ENCODE measurements at regions not wholly inside any gene's neighbourhood (a gene's known extent, or its start where the extent isn't known, plus 50 kb on each side); places are given as distances from the start of the nearest gene placed in this dataset.

DNA sequence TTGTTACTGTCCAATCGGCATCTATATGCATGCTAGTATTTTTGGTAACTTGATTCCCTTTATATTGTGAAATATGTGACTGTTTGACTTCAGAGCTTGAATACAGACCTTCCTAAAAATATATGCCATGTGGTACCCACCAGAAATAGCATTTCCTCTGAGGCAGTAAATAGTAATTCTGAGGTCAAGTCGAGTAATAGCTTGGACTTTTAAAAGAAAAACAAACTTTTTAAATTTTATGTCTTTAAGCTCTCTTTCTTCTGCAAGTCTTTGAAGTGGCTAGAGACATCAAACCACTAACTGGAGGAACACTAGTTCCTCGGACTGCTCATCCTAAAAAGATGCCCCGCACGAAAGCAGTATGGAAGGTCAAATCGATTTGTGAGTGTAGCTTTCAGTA lies 396.8 kb upstream of the SLC14A2 start:
- H3K27ac Mint-ChIP-seq = no peak overlapping the region
- H3K4me3 Mint-ChIP-seq = no peak overlapping the region
- no peak for DNase-seq
- POLR2A ChIA-PET = no interaction called here
- CTCF ChIA-PET = no interaction called here
- H3K27me3 Mint-ChIP-seq = peaks cover 8% of the 10 kb centered on the region
- H3K9me3 Mint-ChIP-seq = no peaks in the 10 kb centered on the region
- H3K4me1 Mint-ChIP-seq = no peaks in the 10 kb centered on the region
- H3K36me3 Mint-ChIP-seq (ENCODE audit: low read depth) = no peaks in the 10 kb centered on the region

DNA sequence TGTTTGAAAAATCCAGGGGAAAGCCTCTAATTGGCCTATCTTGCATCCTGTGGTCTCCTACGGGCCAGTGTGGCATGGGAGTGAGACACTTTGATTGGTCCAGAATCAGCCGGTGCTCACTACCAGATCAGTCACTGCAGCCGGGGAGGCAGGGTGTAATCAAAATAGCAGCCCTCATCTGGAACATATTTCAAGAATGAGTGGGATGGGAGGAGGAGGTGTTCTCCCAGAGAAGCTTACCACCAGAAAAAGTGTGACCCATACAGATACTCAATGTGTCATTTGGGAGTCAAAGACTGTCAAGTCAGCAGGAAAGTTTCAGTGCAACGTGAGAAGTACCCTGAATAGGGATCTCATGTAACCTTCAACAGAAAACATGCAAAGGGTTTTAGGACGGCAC lies 393.9 kb upstream of the SLC14A2 start:
- no peaks in the 10 kb centered on the region for H3K36me3 Mint-ChIP-seq (ENCODE audit: low read depth)
- no peak for DNase-seq
- CTCF ChIA-PET = interaction anchor here (1.3 kb wide), 1 partner anchor 8 kb away, joined by 4 read pairs; no protein-coding TSS in a partner anchor
- POLR2A ChIA-PET = no interaction called here
- no peaks in the 10 kb centered on the region for H3K4me1 Mint-ChIP-seq
- H3K9me3 Mint-ChIP-seq = no peaks in the 10 kb centered on the region
- peaks cover 7% of the 10 kb centered on the region for H3K27me3 Mint-ChIP-seq
- no peak overlapping the region for H3K27ac Mint-ChIP-seq
- no peak overlapping the region for H3K4me3 Mint-ChIP-seq

DNA sequence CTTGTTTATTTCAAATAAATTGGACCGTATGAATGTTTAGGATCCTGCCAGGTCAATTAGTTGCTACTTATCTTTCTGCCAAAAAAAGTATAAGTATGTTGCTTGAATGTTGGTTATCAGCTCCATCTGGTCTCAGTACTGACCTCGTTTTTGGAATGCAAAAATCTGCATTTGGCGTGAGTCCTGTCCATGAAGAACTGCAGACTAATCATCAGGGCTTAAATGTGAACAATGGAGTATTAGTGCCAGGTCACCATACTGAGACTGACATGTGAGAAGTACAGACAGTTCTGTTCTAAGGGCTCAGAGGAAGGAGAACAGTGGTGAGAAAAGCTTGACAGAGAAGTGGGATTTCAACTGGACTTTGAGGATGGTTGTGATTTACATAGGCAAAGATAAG lies 393.1 kb upstream of the SLC14A2 start:
- no peak for DNase-seq
- Mint-ChIP-seq H3K4me3 (no peak overlapping the region), H3K4me1 (no peaks in the 10 kb centered on the region), H3K27ac (no peak overlapping the region), H3K36me3 (ENCODE audit: low read depth) (no peaks in the 10 kb centered on the region), H3K9me3 (no peaks in the 10 kb centered on the region), H3K27me3 (peaks cover 7% of the 10 kb centered on the region)
- CTCF ChIA-PET = interaction anchor here (1.3 kb wide), 1 partner anchor 9 kb away, joined by 4 read pairs; no protein-coding TSS in a partner anchor
- POLR2A ChIA-PET = no interaction called here

DNA sequence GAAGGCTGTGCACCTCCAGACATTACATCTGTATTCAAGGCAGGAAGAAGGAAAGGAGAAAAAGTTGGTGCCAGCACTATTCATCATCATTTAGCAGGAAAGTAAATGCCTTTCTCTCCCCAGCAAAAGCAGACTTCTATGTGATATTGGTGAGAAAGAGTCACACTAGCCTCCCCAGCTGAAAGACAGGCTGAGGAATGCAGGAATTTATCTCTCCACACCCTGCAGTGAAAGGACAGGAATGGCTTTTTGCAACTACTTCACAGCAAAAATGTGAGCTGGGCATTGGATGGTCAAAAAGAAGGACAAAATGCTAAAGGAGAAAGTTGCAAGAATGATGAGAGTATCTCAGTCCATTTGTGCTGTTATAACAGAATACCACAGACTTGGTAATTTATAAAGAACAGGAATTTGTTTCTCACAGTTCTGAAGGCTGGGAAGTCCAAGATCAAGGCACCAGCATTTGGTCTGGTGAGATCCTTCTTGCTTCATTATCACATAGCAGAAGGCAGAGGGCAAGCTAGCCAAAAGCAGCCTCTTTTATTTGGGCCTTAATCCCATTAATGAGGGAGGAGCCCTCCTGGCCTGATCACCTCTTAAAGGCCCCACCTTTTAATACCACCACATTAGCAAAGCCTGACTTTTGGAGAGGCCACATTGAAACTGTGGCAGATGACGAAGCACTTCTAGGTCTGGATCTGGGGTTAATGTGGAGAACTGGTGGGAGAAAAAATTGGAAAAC lies 388.1 kb upstream of the SLC14A2 start:
- Mint-ChIP-seq H3K36me3 (ENCODE audit: low read depth) (no peaks in the 10 kb centered on the region), H3K4me1 (no peaks in the 10 kb centered on the region), H3K9me3 (no peaks in the 10 kb centered on the region), H3K27ac (no peak overlapping the region), H3K4me3 (no peak overlapping the region), H3K27me3 (peaks cover 4% of the 10 kb centered on the region)
- DNase-seq = no peak
- ChIA-PET POLR2A (no interaction called here), CTCF (interaction anchor here (2.1 kb wide), 1 partner anchor 14 kb away, joined by 7 read pairs; no protein-coding TSS in a partner anchor)

DNA sequence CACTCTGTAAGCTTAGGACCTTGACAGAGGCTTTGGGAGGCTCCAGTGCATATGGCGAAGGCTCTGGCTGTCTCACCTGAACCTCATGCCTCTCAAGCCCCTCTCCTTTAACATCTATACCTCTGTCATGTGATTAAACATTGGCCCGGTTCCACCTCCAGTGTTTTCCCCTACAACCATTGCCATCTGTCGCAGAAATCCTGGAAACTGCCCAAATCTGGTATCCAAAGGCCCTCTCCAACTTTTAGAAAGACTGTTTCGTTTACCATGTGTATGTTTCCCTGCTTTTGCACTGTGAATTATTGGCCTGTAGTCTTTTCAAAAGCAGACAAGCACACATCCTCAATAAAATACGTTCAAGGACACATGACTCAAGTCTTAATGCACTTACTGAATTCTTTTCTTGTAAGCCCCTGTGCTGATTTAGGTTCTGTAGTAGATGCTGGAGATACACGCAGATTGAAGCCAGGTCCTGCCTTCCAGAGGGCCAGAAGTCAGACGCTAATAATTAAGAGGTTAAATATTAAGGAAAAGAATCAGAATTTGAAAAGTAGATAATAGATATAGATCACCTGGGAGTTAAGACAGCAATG lies 386.4 kb upstream of the SLC14A2 start:
- H3K36me3 Mint-ChIP-seq (ENCODE audit: low read depth) = no peaks in the 10 kb centered on the region
- H3K4me1 Mint-ChIP-seq = no peaks in the 10 kb centered on the region
- ChIA-PET POLR2A (no interaction called here), CTCF (interaction anchor here (2.1 kb wide), 1 partner anchor 16 kb away, joined by 7 read pairs; no protein-coding TSS in a partner anchor)
- no peak overlapping the region for H3K27ac Mint-ChIP-seq
- H3K27me3 Mint-ChIP-seq = peaks cover 4% of the 10 kb centered on the region
- no peak for DNase-seq
- no peak overlapping the region for H3K4me3 Mint-ChIP-seq
- no peaks in the 10 kb centered on the region for H3K9me3 Mint-ChIP-seq

DNA sequence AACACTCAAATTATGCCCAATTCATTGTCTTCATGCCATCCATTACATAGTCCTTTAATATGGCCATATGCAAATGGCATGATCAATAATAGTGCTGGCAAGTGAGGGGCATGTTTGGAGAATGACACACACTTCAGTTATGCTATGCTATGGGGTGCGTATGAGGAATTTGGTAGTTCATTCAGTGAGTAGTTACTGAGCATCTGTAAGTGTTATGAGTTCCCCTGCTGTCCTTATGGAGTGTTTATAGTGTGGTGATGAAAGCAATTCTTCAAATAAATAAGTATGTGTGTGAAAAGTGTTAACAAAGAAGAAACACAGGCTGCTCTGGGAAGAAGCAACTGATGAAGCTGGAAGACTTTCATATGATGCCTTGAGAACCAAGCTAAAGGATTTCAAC lies 383.7 kb upstream of the SLC14A2 start:
- Mint-ChIP-seq H3K4me3 (no peak overlapping the region), H3K36me3 (ENCODE audit: low read depth) (no peaks in the 10 kb centered on the region), H3K27me3 (peaks cover 4% of the 10 kb centered on the region), H3K27ac (no peak overlapping the region), H3K4me1 (no peaks in the 10 kb centered on the region), H3K9me3 (no peaks in the 10 kb centered on the region)
- DNase-seq = no peak
- POLR2A ChIA-PET = no interaction called here
- CTCF ChIA-PET = interaction anchor here (1.3 to 1.7 kb wide), 2 partner anchors 18 to 20 kb away, joined by 3 to 4 read pairs; no protein-coding TSS in a partner anchor

DNA sequence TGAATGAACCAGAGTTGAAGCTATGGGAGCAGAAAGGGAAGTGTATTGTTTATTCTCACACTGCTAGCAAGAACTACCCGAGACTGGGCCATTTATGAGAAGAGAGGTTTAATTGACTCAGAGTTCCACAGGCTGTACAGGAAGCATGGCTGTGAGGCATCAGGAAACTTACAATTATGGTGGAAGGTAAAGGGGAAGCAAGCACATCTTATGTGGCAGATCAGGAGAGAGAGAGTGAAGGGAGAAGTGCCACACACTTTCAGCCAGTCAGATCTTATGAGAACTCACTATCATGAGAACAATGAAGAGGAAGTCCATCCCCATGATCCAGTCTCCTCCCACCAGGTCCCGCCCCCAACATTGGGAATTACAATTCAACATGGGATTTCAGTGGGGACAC lies 383.2 kb upstream of the SLC14A2 start:
- POLR2A ChIA-PET = no interaction called here
- no peaks in the 10 kb centered on the region for H3K9me3 Mint-ChIP-seq
- H3K4me3 Mint-ChIP-seq = no peak overlapping the region
- CTCF ChIA-PET = interaction anchor here (1.7 kb wide), 1 partner anchor 19 kb away, joined by 4 read pairs; no protein-coding TSS in a partner anchor
- no peak for DNase-seq
- H3K36me3 Mint-ChIP-seq (ENCODE audit: low read depth) = no peaks in the 10 kb centered on the region
- no peak overlapping the region for H3K27ac Mint-ChIP-seq
- no peaks in the 10 kb centered on the region for H3K4me1 Mint-ChIP-seq
- peaks cover 4% of the 10 kb centered on the region for H3K27me3 Mint-ChIP-seq

DNA sequence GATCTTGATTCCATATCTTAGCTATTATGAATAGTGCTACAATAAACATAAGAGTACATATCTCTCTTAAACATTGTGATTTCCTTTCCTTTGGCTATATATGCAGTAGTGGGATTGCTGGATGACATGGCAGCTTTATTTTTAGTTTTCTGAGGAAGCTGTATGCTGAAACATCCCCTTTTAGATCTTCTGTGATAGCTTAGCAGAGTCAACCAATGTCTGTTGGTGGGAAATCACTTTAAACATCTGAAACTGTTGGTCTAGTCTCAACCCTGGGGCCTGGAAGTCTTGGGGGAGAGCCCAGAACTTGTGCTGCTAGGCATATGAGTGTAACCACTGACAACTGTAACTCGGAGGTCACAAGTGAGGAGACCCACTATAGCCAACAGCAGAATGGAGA lies 378.6 kb upstream of the SLC14A2 start:
- Mint-ChIP-seq H3K4me3 (no peak overlapping the region), H3K9me3 (no peaks in the 10 kb centered on the region), H3K27ac (no peak overlapping the region), H3K27me3 (no peaks in the 10 kb centered on the region), H3K4me1 (no peaks in the 10 kb centered on the region), H3K36me3 (ENCODE audit: low read depth) (no peaks in the 10 kb centered on the region)
- POLR2A ChIA-PET = no interaction called here
- no peak for DNase-seq
- CTCF ChIA-PET = no interaction called here

DNA sequence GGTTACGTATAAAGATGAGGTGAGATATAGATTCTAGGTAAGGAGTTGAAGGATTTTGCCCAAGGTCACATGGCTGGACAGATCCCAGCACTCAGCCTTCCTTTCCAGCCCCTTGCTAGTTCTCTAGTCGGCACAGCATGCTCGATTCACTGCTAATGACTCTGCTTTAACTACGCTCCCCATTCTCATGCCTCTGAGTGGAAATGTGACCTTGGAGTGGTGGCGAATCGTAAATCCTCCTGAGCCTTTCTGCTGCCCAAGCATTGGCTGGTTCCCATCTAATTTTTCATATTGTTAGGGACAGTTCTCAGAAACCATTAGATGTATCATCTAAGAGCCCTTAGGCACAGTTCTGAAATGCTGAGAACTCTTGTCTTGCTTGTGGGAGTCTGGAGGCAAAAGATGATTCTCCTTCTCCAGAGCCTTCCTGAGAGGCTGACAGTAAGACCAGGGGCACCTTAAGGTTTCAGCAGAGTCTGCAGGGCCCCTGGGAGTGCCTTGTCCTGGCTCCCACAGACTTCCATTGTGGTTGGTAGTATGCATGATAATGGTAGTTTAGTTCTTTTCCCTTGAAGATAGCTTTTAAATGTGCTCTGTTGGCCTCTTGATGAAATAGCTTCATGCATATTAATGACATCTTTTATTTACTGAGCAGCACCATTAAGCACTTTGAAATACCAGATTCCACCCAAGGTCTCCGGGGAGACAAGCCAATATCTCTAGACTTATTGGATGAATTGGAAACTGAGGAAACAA lies 377.8 kb upstream of the SLC14A2 start:
- Mint-ChIP-seq H3K36me3 (ENCODE audit: low read depth) (no peaks in the 10 kb centered on the region), H3K4me1 (no peaks in the 10 kb centered on the region), H3K27ac (no peak overlapping the region), H3K27me3 (no peaks in the 10 kb centered on the region), H3K4me3 (no peak overlapping the region), H3K9me3 (no peaks in the 10 kb centered on the region)
- ChIA-PET CTCF (no interaction called here), POLR2A (no interaction called here)
- DNase-seq = no peak

DNA sequence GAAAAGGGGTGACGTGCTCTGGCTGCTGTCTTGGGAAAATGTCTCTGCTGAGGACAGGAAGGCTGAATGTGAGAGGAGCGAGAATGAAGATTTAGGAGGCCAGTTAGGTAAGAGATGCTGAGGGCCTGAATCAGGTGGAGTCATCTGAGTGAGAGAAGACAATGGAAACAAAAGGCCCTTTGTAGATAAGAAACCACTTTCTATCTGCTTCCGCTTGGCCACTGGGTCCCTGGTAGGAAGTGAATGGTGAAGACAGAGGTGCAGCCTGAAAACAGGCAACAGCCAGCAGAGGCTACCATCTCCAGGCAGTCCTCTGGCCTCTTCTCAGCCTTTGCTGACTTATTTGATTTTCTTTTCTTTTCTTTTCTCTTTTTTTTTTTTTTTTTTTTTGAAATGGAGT lies 374.0 kb upstream of the SLC14A2 start:
- H3K27ac Mint-ChIP-seq = no peak overlapping the region
- H3K4me3 Mint-ChIP-seq = no peak overlapping the region
- ChIA-PET POLR2A (no interaction called here), CTCF (interaction anchor here (0.7 kb wide), 1 partner anchor 9 kb away, joined by 3 read pairs; no protein-coding TSS in a partner anchor)
- DNase-seq = no peak
- no peaks in the 10 kb centered on the region for H3K27me3 Mint-ChIP-seq
- no peaks in the 10 kb centered on the region for H3K9me3 Mint-ChIP-seq
- no peaks in the 10 kb centered on the region for H3K4me1 Mint-ChIP-seq
- H3K36me3 Mint-ChIP-seq (ENCODE audit: low read depth) = no peaks in the 10 kb centered on the region

DNA sequence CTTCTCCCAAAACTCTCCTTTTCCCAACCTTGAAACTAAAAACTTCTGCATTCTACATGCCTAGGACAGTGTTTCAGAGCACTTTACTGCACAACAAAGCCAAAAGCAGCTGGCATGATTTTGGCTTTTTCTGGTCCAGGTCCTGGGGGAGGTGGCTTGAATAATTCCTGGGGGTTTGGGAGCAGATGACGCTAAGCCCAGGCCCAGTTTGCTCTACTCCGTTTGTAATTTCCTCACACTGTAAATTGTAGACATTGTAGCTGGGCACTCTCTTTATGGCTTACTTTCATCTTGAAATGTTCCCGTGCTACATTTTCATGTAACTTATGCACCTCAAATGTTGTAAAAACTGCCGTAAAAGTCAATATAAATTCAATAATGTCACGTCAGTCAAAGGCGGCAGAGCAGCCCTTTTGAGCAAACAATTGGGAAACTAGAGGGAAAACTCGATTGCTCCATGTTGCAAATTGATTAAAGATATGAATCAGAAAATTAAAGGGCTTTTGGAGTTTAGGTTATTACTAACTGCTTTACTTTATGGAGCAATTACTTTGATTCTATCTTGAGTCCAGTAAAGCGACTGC lies 373.2 kb upstream of the SLC14A2 start:
- H3K27me3 Mint-ChIP-seq = no peaks in the 10 kb centered on the region
- no peak for DNase-seq
- no peaks in the 10 kb centered on the region for H3K4me1 Mint-ChIP-seq
- no peaks in the 10 kb centered on the region for H3K9me3 Mint-ChIP-seq
- H3K36me3 Mint-ChIP-seq (ENCODE audit: low read depth) = no peaks in the 10 kb centered on the region
- no peak overlapping the region for H3K27ac Mint-ChIP-seq
- POLR2A ChIA-PET = no interaction called here
- H3K4me3 Mint-ChIP-seq = no peak overlapping the region
- CTCF ChIA-PET = interaction anchor here (0.7 kb wide), 1 partner anchor 9 kb away, joined by 3 read pairs; no protein-coding TSS in a partner anchor

DNA sequence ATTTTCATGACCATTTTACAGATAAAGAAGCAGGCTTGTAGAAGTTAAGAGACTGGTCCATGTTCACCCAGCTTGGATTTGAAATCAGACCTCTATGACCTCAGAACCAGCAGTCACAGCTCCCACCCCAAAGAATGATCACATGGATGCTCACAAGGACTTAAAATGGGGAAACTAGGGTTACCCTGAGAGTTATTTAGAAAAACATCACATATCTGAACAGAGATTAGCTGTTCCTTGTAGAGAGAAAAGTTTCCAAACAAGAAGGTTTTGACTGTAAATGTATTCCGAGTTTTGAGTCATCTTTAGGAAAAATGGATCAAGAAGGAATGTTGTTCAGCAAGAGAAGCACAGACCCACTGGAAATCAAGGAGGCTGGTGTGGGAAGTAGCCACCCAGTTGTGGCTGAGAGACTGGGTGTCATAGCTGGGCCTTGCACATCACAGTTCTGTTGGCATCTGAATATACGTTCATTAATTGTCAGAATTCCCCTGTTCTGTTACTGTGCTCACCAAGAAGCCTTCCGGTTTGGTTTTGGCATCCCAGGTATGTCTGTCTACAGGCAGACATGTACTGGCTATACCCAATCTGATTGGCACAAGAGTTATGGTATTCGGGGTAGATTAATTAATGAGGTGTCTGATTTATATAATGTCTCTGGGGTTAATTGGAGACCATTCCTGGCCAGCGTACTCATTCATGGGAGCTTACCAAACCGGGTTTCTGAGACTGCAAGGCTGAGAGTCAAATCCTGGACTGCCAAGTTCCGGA lies 371.8 kb upstream of the SLC14A2 start:
- H3K4me3 Mint-ChIP-seq = no peak overlapping the region
- CTCF ChIA-PET = no interaction called here
- peaks cover 1% of the 10 kb centered on the region for H3K27me3 Mint-ChIP-seq
- DNase-seq = no peak
- H3K27ac Mint-ChIP-seq = no peak overlapping the region
- POLR2A ChIA-PET = no interaction called here
- H3K36me3 Mint-ChIP-seq (ENCODE audit: low read depth) = no peaks in the 10 kb centered on the region
- no peaks in the 10 kb centered on the region for H3K4me1 Mint-ChIP-seq
- no peaks in the 10 kb centered on the region for H3K9me3 Mint-ChIP-seq

DNA sequence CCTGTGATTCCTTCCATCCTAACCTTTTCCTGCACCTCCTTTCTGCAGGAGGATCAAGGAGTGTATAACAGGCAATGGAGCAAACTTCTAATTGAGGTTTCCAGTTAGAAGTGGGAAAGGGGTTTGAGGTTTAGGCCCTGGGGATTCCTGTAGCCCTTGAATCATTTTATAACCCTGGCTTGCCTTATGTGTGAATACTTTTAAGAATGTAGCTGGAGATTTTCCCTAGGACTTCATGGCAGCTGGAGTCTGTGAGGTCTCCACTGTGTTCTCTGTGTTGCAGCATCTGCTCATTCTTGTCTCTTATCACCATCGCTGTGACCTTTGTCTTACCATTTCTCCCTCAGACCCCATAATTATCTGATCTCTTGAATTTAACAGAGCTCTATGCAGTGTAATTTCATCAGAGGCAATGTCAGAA lies 370.2 kb upstream of the SLC14A2 start:
- POLR2A ChIA-PET = no interaction called here
- no peaks in the 10 kb centered on the region for H3K9me3 Mint-ChIP-seq
- peaks cover 7% of the 10 kb centered on the region for H3K27me3 Mint-ChIP-seq
- CTCF ChIA-PET = no interaction called here
- H3K36me3 Mint-ChIP-seq (ENCODE audit: low read depth) = no peaks in the 10 kb centered on the region
- H3K4me3 Mint-ChIP-seq = no peak overlapping the region
- no peaks in the 10 kb centered on the region for H3K4me1 Mint-ChIP-seq
- DNase-seq = no peak
- no peak overlapping the region for H3K27ac Mint-ChIP-seq
